SK-MEL-5 (cell line): ENCODE measurements at regions not wholly inside any gene's neighbourhood (a gene's known extent, or its start where the extent isn't known, plus 50 kb on each side); places are given as distances from the start of the nearest gene placed in this dataset.
A peak's percentile ranks its signal among the peaks of the same experiment; 100 is the strongest.
"Not testable (repeated sequence)": the region's sequence is repeated elsewhere in the genome, so short reads cannot be mapped to it uniquely, and the experiment has no call there.

Experiments
- DNase-seq: peaks from one replicate; pipeline ENCODE4 v3.0.0-alpha.2; 2016; ENCODE audit warnings: low read depth, low spot score
- in situ Hi-C: cut with HindIII; loops from 2 replicates; pipeline ENCODE4 v1.10.0; 2016; ENCODE audit warnings: low sequenced_read_pairs, high pct_unique_total_duplicates, low pct_unique_long_range_greater_than_20kb

DNA sequence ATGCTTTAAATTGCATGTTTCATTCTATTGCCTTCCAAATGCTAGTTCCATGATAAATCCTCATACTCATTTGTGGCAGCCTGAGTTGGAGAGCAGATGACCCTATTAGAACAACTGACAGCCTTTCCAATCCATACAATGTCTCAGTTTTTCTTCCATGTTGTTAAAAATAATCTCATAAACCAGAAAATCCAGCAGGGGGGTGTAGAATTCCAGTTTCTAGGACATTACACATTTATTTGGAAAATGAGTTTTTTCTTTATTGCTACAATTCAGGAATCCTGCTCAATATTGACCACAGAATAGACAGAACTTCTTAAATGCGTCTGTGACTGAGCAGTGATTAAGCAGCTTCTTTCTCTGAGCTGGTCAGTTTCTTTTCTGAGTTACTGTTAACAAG, 174.2 kb upstream of the ATP10A start:
- in situ Hi-C loops: no loop called here
- peak; percentile 28 for DNase-seq

DNA sequence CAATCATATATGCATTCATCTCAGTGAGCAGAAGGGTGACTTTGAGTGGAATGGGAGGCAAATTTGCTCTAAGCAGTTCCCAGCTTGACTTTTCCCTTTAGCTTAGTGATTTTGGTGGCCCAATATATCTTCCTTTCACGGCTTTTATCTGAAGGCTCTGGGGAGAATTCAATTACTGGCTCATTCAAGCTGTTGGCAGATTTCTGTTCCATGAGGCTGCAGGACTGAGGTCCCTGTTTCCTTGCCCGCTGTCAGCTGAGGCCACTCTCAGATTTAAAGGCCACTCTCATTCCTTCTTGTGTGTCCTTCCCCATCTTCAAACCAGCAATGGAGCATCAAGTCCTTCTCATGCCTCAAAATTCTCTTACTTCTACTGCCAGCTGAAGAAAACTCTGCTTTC, 170.4 kb upstream of the ATP10A start:
- in situ Hi-C loops: no loop called here

DNA sequence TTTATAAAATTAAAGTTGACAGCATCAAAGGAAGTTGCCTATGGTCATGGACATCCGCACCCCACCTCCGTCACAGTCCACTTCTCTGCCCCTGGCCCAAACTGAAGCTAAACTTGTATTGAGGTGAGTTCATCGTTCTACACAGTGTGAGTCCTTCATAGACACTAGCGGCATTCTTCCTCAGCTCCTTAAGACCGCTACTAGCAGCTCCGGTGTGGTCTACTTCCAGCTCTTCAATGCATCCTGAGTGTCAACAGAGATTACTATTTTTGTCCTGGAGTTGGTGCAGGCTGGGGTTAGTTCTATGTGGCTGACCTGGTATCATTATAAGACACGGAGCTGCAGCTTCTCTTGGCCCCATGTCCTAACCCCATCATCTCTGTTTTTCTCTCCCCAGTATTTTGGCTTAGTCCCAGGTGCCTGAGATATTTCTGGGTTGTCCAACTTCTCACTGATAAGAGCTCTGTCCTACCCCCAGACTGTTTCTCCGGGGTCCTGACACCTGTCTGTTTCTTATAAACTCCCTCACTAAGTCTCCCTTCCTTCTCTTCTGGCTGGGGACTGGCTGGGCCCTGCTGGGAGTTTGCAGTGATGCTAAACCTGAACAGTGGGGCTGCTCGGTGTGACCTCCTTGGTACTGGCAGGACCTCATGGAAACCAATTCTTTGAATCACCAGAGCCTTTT, 169.2 kb upstream of the ATP10A start:
- DNase-seq: no peak
- in situ Hi-C loops: no loop called here

More for the DNA sequence above, 170.4 kb upstream of the ATP10A start:
- no peak for DNase-seq

DNA sequence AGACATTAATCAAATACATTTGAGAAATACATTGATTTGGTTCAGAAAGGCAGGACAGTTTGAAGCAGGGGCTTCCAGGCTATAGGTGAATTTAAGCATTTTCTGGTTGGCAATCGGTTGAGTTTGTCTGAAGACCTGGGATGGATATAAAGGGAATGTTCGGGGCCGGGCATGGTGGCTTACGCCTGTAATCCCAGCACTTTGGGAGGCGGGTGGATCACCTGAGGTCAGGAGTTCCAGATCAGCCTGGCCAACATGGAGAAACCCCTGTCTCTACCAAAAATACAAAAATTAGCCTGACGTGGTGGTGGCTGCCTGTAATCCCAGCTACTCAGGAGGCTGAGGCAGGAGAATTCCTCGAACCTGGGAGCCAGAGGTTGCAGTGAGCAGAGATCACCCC, 166.5 kb upstream of the ATP10A start:
- in situ Hi-C loops, DNase-seq: not testable (repeated sequence)

- no peak for DNase-seq
- in situ Hi-C loops: no loop called here
Measured at GRCh38 chr15:26029146-26029545, 166.0 kb upstream of the ATP10A start.

GRCh38 chr15:26028086-26028740, 165.1 kb upstream of the ATP10A start:
- DNase-seq: no peak
- in situ Hi-C loops: no loop called here

GRCh38 chr15:26026671-26027070, 163.5 kb upstream of the ATP10A start:
- in situ Hi-C loops: not testable (repeated sequence)

GRCh38 chr15:26024241-26024640, 161.1 kb upstream of the ATP10A start:
- in situ Hi-C loops: no loop called here
- no peak for DNase-seq

More at GRCh38 chr15:26026671-26027070, 163.5 kb upstream of the ATP10A start:
- not testable (repeated sequence) for DNase-seq

DNA sequence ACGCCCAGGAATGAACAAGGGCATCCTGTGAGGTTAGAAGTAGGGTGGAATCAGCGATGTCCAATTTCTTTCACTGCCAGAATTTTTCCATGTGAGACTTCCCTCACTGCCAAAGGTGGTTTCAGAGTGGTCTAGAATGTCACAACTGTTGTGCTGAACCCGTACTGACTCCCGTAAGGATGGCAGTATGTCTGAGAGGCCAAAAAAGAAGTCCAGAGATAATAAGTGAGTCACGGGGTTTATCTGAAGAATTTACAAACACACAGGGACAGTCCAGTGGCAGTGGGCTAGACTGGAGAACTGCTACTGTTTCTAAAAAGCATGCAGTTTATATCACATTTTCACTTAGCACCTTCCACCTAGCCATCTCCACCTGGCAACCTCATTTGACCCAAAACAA, 160.6 kb upstream of the ATP10A start:
- no peak for DNase-seq
- in situ Hi-C loops: no loop called here

DNA sequence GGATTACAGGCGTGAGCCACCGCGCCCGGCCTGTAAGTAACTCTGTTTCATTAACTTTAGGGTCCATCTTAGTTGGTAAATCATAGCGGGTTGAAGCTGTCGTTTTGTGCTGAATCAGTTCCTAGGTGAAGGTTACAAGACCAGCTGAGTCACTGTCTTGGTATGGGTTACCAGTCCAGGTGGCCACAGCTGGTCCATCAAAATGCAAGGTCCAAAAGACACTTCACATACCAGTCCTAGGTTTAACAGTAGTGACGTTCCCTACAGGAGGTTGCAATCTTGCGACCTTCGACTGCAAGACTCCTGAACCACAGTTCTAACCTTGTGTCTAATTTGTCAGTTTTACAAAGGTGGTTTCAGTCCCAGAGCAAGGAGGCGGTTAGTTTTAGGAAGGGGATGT, 160.1 kb upstream of the ATP10A start:
- no peak for DNase-seq
- in situ Hi-C loops: no loop called here

DNA sequence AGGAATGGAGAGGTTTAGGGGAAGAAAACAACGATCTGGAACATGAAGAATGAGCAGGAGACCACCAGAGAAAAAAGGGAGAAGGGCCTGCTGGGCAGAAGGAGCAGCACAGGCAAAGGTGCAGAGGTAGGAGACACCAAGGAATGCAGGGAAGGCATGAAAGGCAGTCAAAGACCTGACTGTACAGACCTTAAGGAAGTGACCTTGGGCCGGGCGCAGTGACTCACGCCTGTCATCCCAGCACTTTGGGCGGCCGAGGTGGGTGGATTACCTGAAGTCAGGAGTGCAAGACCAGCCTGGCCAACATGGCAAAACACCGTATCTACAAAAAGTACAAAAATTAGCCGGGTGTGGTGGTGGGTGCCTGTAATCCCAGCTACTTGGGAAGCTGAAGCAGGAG, 157.7 kb upstream of the ATP10A start:
- DNase-seq: no peak
- in situ Hi-C loops: no loop called here

DNA sequence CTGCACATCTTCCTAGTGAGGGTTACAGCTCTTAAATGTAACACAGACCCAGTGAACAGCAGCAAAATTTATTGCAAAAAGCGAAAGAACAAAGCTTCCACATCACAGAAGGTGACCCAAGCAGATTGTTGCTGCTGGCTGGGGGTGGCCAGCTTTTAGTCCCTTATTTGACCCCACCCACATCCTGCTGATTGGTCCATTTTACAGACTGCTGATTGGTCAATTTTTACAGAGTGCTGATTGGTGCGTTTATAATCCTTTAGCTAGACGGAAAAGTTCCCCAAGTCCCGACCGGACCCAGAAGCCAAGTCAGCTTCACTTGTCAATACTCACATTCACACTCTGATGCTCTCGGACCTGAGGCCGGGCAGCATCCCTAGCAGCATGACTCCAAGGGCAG, 154.5 kb upstream of the ATP10A start:
- DNase-seq: no peak
- in situ Hi-C loops: no loop called here

DNA sequence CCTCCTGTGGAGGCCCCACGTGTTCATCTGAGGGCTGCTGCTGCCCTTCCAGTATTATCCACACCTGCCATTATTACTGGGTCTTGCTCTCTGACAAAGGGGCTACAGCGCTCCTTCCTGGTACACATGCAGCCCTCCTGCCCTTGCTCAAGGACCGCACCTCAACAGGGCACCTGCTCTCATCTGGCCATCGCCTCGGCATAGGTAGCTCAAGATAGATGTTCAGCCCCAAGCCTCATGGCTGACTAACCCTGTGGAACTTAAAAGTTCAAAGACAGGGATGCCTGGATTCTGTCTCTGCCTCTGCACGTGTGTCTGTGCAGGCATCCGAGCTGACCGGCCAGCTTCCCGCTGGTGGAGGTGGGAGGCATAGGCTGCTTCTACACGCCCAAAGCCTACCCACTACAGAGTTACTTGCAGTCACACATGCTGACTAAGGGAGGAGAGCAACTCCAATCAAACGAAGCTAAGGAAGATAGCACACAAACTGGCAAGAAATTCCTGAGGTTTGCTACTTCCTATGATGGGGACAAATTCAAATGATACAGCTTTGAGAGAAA, 152.5 kb upstream of the ATP10A start:
- in situ Hi-C loops: no loop called here
- DNase-seq: no peak

DNA sequence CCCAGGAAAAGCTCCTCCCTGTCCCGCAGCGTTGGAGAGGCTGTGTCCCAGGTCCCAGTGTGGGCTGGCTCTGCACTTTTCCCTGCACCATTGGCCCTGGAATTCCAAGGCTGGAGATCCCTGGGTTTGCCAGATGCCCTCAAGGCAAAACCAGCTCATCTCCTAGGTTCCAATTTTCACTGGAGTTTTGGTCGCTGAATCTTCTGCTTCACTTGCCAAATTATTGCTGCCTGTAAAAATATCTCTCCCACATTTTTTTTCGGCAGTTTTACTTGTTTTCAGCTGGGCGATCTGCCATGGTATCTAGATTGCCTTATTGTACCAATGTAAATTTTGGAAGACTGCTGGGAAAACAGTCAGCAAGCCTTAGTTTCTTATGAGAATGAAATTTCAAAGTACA, 150.9 kb upstream of the ATP10A start:
- in situ Hi-C loops: no loop called here
- DNase-seq: no peak

GRCh38 chr15:26011916-26012315, 148.8 kb upstream of the ATP10A start:
- in situ Hi-C loops: no loop called here
- DNase-seq: no peak

- in situ Hi-C loops: no loop called here
- DNase-seq: no peak
Measured at GRCh38 chr15:26007151-26007550, 144.0 kb upstream of the ATP10A start.

GRCh38 chr15:26001201-26001600, 138.1 kb upstream of the ATP10A start:
- DNase-seq: no peak
- in situ Hi-C loops: no loop called here

- DNase-seq: peak; percentile 27
- in situ Hi-C loops: no loop called here
Measured at GRCh38 chr15:25993506-25993905, 130.4 kb upstream of the ATP10A start.

- in situ Hi-C loops: no loop called here
- no peak for DNase-seq
Measured at GRCh38 chr15:25990220-25990619, 127.1 kb upstream of the ATP10A start.
